ENCODE measurements at regions not wholly inside any gene's neighbourhood (a gene's known extent, or its start where the extent isn't known, plus 50 kb on each side); places are given as distances from the start of the nearest gene placed in this dataset.

GRCh38 chr2:207418419-207418818 lies 111.3 kb upstream of the CREB1 start:
- no peak for TF ChIP-seq CTCF (IDR thresholded peaks at IDR 0.05)
- TF ChIP-seq POLR2A (IDR thresholded peaks at IDR 0.05) = no peak

Measured in uterus (tissue), 2 donors.